ENCODE measurements at regions not wholly inside any gene's neighbourhood (a gene's known extent, or its start where the extent isn't known, plus 50 kb on each side); places are given as distances from the start of the nearest gene placed in this dataset.

GRCh38 chr3:23127196-23127595, 75.9 kb upstream of the UBE2E2 start:
- H3K36me3 ChIP-seq (ENCODE audit: control insufficient read depth, insufficient read depth, low read length): no peaks in the 10 kb centered on the region
- no peaks in the 10 kb centered on the region for H3K27me3 ChIP-seq (replicated peaks; ENCODE audit: control insufficient read depth, insufficient read depth, low read length)
- no peak for TF ChIP-seq CTCF (IDR thresholded peaks at IDR 0.05; ENCODE audit: insufficient read depth, low read length, poor library complexity, severe bottlenecking)
- DNase-seq (ENCODE audit: extremely low read depth, insufficient read length): no peak
- H3K4me3 ChIP-seq (replicated peaks; ENCODE audit: low read depth, low read length): no peak overlapping the region

GRCh38 chr3:23128655-23129054, 74.5 kb upstream of the UBE2E2 start:
- no peak for DNase-seq (ENCODE audit: extremely low read depth, insufficient read length)
- H3K4me3 ChIP-seq (replicated peaks; ENCODE audit: low read depth, low read length): no peak overlapping the region
- no peak for TF ChIP-seq CTCF (IDR thresholded peaks at IDR 0.05; ENCODE audit: insufficient read depth, low read length, poor library complexity, severe bottlenecking)
- H3K36me3 ChIP-seq (ENCODE audit: control insufficient read depth, insufficient read depth, low read length): no peaks in the 10 kb centered on the region
- no peaks in the 10 kb centered on the region for H3K27me3 ChIP-seq (replicated peaks; ENCODE audit: control insufficient read depth, insufficient read depth, low read length)

- no peak for TF ChIP-seq CTCF (IDR thresholded peaks at IDR 0.05; ENCODE audit: insufficient read depth, low read length, poor library complexity, severe bottlenecking)
Observed at GRCh38 chr3:23129117-23129516, 74.0 kb upstream of the UBE2E2 start.

GRCh38 chr3:23129817-23130216, 73.3 kb upstream of the UBE2E2 start:
- no peaks in the 10 kb centered on the region for H3K36me3 ChIP-seq (ENCODE audit: control insufficient read depth, insufficient read depth, low read length)
- no peaks in the 10 kb centered on the region for H3K27me3 ChIP-seq (replicated peaks; ENCODE audit: control insufficient read depth, insufficient read depth, low read length)
- TF ChIP-seq CTCF (IDR thresholded peaks at IDR 0.05; ENCODE audit: insufficient read depth, low read length, poor library complexity, severe bottlenecking): no peak
- DNase-seq (ENCODE audit: extremely low read depth, insufficient read length): no peak
- no peak overlapping the region for H3K4me3 ChIP-seq (replicated peaks; ENCODE audit: low read depth, low read length)

More at GRCh38 chr3:23129117-23129516, 74.0 kb upstream of the UBE2E2 start:
- Histone ChIP-seq H3K27me3 (replicated peaks; ENCODE audit: control insufficient read depth, insufficient read depth, low read length) (no peaks in the 10 kb centered on the region), H3K36me3 (ENCODE audit: control insufficient read depth, insufficient read depth, low read length) (no peaks in the 10 kb centered on the region), H3K4me3 (replicated peaks; ENCODE audit: low read depth, low read length) (no peak overlapping the region)
- DNase-seq (ENCODE audit: extremely low read depth, insufficient read length): no peak

GRCh38 chr3:23130406-23130805, 72.7 kb upstream of the UBE2E2 start:
- Histone ChIP-seq H3K27me3 (replicated peaks; ENCODE audit: control insufficient read depth, insufficient read depth, low read length) (no peaks in the 10 kb centered on the region), H3K4me3 (replicated peaks; ENCODE audit: low read depth, low read length) (no peak overlapping the region), H3K36me3 (ENCODE audit: control insufficient read depth, insufficient read depth, low read length) (no peaks in the 10 kb centered on the region)
- DNase-seq (ENCODE audit: extremely low read depth, insufficient read length): no peak
- TF ChIP-seq CTCF (IDR thresholded peaks at IDR 0.05; ENCODE audit: insufficient read depth, low read length, poor library complexity, severe bottlenecking): no peak
